HG03460 (cell line): ENCODE measurements at regions not wholly inside any gene's neighbourhood (a gene's known extent, or its start where the extent isn't known, plus 50 kb on each side); places are given as distances from the start of the nearest gene placed in this dataset.

Source experiments
- ATAC-seq: cut with Tn5 transposase; IDR thresholded peaks from one replicate; pipeline ENCODE4 v1.9.1; 2021; ENCODE audit not compliant: unreplicated experiment

- ATAC-seq = no peak
Measured at GRCh38 chr1:219477861-219478260, 135.0 kb downstream of the ZC3H11B start.

DNA sequence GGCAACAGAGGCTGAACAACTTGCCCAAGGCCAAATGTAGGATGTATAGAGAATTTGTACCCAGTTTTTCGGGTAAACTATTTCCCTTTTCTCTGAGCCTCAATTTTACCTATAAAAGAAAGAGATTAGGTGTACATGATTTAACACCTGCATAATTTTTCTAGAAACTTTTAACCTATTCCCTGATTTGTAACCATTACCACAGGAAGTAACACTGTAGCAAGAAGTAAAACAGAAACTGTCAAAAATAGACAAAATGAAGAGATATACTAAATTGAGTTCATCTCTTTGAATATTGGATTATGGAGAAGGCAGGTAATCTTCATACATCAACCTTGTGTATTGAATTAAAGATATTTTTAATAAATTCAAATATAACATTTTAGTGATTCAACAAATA, 136.2 kb downstream of the ZC3H11B start:
- ATAC-seq = no peak

GRCh38 chr1:219476116-219476515, 136.8 kb downstream of the ZC3H11B start:
- ATAC-seq = peak; percentile 89

GRCh38 chr1:219472596-219472995, 140.3 kb downstream of the ZC3H11B start:
- ATAC-seq = no peak

DNA sequence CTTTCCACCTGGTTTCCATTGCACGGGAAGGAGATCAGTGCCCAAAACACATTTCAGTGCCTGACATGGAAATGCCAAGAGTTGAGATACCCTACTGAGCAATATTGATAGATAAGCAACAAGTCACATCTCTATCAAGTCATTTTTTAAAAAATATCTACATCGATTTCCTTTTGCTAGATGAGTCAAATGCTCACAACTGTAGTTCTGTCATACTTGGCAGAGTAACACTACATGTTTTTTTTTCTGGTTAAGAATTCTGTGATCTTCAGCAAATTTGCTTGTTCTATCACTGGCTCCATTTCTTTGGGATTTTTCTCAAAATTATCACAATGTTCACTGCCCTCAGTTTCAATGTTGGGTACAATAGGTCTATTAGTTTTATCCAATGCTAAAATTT, 145.4 kb downstream of the ZC3H11B start:
- no peak for ATAC-seq

DNA sequence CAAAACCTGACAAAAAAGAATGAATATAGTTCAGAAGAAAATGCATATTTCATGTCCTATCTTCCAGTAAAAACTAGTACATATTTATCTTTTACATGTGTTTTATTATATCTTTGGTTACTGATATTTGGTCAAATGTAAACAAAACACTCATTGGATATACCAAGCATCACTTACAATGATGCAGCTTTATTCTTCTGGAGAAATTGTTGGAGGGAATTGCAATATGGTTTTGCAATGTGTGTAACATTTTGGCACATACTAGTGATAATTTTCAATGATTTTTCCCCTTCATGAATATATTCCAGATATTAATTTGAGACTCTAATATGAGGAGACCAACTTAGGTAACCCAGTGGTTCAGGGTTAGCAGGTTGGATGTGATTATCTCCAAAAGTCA, 146.1 kb downstream of the ZC3H11B start:
- ATAC-seq = no peak

DNA sequence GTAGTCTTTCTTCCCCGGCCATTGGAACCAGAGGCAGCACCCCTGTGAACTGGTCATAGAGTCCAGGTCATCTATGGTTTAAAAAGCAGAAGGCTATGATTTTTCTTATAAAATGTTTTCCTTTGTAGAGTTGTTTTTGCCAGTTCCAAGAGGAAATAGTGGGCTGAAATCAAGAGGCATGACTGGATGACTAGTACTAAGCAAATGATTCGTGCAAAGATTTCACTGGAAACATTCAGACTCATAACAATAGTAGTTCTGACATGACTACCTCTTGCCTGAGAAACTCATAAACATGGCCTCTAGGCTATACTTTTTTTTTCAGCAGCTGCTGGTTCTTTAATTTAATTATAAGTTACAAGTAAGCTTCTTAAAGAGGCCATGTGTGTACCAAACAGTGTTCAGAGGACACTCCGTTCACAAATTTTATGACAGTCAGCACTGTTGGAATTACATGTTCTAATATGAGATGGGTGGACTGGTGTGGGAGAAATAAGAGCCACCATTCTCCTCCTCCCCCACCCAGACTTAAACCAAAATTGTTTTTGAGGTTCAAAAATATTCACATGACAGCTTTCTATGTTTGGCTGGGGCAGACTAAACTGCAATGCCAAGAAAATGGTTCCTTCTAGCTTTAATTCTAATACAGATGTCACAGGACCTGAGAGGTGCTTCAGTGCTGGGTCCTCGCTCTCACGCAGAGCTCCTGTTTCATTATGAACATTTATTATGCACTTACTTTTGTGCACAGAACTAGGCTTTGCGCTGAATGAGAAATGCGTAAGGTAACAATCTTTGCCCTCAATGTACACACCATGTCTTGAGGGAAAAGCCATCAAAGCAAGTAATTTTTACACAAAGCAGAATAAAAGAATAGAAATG, 147.5 kb downstream of the ZC3H11B start:
- peak; percentile 42 for ATAC-seq

GRCh38 chr1:219463636-219464035, 149.3 kb downstream of the ZC3H11B start:
- no peak for ATAC-seq

DNA sequence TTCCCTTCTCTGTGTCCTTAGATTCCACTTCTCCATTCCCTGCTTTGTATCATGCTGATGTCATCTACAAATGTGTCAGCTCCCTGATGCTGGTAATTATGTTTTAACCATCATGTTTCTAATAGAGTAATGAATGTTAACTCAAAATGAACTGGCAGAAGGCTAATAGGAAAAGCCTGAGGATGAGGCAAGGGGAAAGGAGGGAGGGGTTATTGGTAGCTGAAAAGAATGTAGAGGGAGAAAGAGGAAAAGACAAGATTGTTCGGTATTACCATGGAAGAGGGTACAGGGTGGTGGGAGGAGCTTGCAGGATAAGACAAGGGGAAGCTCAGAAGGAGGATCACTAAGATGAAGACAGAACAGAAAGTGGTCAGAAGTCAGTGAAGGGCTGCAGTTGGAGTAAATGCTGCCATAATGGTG, 150.9 kb downstream of the ZC3H11B start:
- no peak for ATAC-seq

- ATAC-seq = peak; percentile 79
Measured at GRCh38 chr1:219460896-219461815, 151.7 kb downstream of the ZC3H11B start.

DNA sequence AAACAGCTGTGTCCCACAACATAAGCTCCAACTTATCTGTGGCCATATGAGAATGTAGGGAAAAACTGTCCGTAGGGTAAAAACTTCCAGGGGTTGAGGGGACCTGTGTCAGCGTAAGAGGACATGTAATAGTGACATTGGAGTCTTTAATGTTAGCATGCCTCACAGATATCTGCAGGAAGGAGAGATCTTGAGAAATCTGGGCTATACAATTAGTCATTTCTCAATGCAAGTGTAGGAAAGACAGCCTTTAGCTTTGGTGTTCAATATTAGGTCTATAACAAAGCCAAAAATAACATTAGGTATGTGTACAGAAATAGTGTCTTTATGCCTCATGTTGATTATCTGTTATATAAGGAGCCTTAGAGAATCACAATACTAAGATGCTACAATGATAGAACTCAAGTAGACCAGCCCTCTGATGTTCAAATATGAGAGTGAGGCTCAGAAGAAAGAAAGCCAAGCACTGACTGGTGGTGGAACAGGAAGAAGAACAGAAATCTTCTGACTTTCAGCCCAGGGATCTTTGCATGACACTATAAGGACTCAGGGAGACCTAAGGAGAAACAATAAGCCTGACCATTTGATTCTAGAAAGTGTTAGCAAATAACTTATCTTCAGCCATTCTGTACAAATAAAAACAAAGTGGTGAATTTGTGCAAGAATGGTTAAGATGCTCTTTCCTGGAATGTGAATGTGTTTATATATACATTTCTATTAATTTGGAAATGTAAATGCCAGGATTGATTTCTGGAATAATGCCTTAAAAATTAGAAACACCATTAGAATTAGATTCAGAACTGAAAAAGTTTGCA, 152.6 kb downstream of the ZC3H11B start:
- peak; percentile 28 for ATAC-seq

GRCh38 chr1:219459351-219460080, 153.4 kb downstream of the ZC3H11B start:
- no peak for ATAC-seq

DNA sequence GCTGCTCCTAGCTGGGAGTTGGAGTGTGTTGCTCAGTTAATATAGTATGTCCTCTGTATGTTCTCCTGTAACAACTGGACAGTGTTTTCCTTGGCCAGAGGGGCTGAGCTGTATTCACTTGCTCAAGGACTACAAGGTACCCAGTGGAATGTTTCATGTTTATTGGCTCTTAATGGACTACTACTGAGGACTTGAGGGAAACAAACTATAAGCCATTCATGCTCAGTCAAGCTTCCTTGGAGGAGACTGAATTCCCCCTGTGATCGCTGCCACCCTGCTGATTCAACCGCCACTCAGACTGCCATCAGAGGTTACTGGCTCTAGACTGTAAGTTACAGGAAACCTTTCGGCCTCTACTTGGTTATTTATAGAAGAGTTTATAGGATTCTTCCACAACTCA, 166.6 kb downstream of the ZC3H11B start:
- ATAC-seq = no peak

- ATAC-seq = no peak
Measured at GRCh38 chr1:219445864-219446263, 167.0 kb downstream of the ZC3H11B start.

- ATAC-seq = no peak
Measured at GRCh38 chr1:219444474-219444873, 168.4 kb downstream of the ZC3H11B start.

GRCh38 chr1:219443763-219444162, 169.1 kb downstream of the ZC3H11B start:
- ATAC-seq = no peak

DNA sequence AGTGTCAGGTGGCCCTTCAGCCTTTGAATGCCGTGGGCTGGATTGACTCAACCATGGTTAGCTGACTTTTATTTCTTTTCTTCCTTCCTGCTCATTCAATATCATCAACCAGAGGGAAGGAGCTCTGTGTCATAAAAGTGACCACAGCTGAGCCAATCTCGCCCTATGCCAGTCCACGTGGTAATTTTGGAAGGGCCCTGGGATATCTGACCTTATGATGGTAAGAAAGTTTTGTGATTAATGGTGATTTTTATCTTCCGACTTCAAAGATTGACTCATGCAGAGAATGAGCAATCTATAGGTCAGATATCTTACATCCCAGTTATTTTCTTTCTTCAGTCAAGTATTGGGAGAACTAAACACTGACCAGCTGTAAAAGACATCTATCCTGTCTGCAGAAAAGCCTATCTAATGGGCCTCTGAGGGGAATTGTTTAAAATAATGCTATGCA, 170.3 kb downstream of the ZC3H11B start:
- no peak for ATAC-seq

GRCh38 chr1:219441884-219442283, 171.0 kb downstream of the ZC3H11B start:
- ATAC-seq = no peak

DNA sequence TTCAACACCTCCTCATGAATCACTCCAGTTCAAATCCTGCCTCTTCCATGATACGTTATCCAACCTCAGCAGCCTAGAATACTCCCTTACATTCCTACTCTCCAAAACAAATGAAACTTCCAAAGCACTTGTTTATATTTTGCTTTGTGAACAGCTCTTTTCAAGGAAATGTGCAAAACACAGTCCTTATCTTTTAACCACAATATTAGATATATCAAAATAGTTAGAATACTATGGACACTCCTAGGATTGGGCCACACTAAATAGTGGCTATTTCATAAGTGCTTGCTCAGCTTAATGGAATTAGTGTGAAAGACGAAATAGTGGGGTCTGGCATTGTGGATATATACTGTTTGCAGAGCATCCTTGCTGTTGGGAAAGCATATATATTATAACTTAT, 173.5 kb downstream of the ZC3H11B start:
- ATAC-seq = no peak

DNA sequence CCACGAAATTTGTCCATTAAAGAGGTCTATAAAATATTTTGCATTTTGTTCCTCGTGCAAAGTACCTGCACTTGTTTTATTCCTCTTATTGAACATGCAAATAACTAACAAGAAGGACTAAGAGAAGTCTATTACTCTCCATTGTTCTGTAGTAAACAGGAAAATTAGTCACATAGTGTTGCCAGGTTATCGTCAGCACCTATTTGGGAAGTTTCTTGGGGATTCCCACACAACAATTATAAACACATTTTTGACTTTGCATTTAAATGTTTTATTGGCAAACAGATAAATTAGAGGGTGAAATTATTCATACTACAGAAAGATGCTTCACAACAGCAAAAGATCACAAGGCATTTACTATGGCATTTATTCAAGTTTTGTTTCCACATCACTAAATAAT, 174.5 kb downstream of the ZC3H11B start:
- ATAC-seq = no peak
